Activated CD4-positive, alpha-beta T cell treated with anti-CD3 and anti-CD28 coated beads, Interleukin-2, amount 10 ng/mL, durations not matched to agents 7 days and 5 days (primary cell): ENCODE measurements at regions not wholly inside any gene's neighbourhood (a gene's known extent, or its start where the extent isn't known, plus 50 kb on each side); places are given as distances from the start of the nearest gene placed in this dataset.
"Not testable (repeated sequence)": the region's sequence is repeated elsewhere in the genome, so short reads cannot be mapped to it uniquely, and the experiment has no call there.

ENCODE experiments used
- CTCF ChIA-PET: fragments of 350-600 bp; sonication (Branson Sonifier 250); formaldehyde crosslinking; loops from one replicate; lab custom pipeline; 2021; ENCODE audit warnings: antibody characterized with exemption; lab: Charles Lee
- POLR2A ChIA-PET: fragments of 350-600 bp; sonication (Branson Sonifier 250); formaldehyde crosslinking; loops from one replicate; lab custom pipeline; 2021; ENCODE audit warnings: antibody characterized with exemption; lab: Charles Lee
- DNase-seq: peaks from one replicate; pipeline ENCODE4 v3.0.0-alpha.2; 2020
- H3K27ac Mint-ChIP-seq: one replicate; pipeline ENCODE4 v1.8.0; 2021; ENCODE audit warnings: mild to moderate bottlenecking, moderate library complexity, mixed read lengths
- H3K27me3 Mint-ChIP-seq: one replicate; pipeline ENCODE4 v1.8.0; 2021; ENCODE audit warnings: mixed read lengths
- H3K36me3 Mint-ChIP-seq: one replicate; pipeline ENCODE4 v1.8.0; 2021; ENCODE audit warnings: low read depth, mixed read lengths
- H3K4me1 Mint-ChIP-seq: one replicate; pipeline ENCODE4 v1.8.0; 2021; ENCODE audit warnings: mixed read lengths
- H3K4me3 Mint-ChIP-seq: one replicate; pipeline ENCODE4 v1.8.0; 2021; ENCODE audit warnings: mild to moderate bottlenecking, moderate library complexity, mixed read lengths
- H3K9me3 Mint-ChIP-seq: one replicate; pipeline ENCODE4 v1.8.0; 2021; ENCODE audit warnings: mixed read lengths

DNA sequence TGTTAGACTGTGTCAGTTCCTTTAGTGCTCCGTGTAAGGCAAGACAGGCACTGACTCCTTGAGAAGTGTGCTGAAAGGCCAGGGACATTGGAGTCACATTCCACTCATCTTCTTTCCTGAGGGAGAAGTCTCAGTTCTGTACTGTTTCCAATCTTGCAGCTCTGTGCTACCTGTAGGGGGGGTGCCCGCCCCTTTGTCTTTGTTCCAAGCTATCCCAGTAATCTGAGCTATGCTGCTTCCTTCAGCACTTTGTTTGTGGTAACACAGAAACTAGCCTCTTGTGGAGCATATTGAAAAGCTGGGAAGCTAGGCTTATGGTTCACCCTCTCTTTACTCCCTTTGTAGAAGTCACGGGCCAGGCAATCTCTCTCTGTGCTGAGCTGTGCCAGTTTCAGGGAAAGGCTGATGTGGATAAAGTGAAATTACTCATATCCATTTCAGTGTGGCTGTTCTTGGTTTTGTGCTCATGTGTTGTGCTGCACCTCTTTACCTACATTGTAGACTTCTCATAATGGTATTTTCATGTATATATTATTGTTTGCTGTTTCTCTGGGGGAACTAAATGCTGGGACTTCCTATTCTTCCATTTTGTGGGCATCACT lies 420.2 kb downstream of the SRGAP2C start:
- H3K4me1 Mint-ChIP-seq, CTCF ChIA-PET, H3K27ac Mint-ChIP-seq, DNase-seq, H3K36me3 Mint-ChIP-seq, H3K4me3 Mint-ChIP-seq, POLR2A ChIA-PET, H3K27me3 Mint-ChIP-seq: not testable (repeated sequence)
- peaks cover 16% of the 10 kb centered on the region for H3K9me3 Mint-ChIP-seq

DNA sequence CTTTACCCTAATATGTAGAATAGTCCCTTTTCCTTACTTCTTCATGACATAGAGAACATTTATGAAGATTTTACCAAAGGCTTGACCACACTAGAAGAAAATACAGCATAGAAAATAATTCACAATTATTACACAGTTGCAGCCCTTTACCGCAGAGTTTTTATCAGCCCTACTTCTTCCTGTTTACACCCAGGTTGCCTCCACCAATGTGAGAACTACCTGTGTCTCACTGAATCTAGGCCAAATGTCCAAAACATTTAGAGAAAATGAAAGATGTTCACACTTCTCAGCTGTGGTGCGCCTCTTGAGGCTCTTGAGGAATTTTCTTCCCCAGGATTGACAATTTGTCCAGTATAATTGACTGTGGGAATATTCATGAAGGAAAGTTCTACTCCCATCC lies 422.7 kb downstream of the SRGAP2C start:
- H3K4me1 Mint-ChIP-seq, H3K36me3 Mint-ChIP-seq, H3K27ac Mint-ChIP-seq, POLR2A ChIA-PET, H3K9me3 Mint-ChIP-seq, H3K4me3 Mint-ChIP-seq, DNase-seq, H3K27me3 Mint-ChIP-seq, CTCF ChIA-PET: not testable (repeated sequence)
